Panc1 (cell line): ENCODE measurements at regions not wholly inside any gene's neighbourhood (a gene's known extent, or its start where the extent isn't known, plus 50 kb on each side); places are given as distances from the start of the nearest gene placed in this dataset.

Experiments used
- ATAC-seq: fragments of 200-7000 bp; cut with Tn5 transposase; 2 replicates; pipeline ENCODE4 v1.9.1; 2020; ENCODE audit warnings: mild to moderate bottlenecking, moderate library complexity
- BruUV-seq: library from RNA; stranded (reverse); fragments of 400-500 nt; replicated peaks from 2 replicates; lab custom pipeline; 2021; lab: Mats Ljungman, UMichigan
- CTCF ChIA-PET: fragments of 300-600 bp; sonication (Branson Sonifier 250); formaldehyde crosslinking; loops from one replicate; lab custom pipeline; 2022; ENCODE audit warnings: antibody characterized with exemption; lab: Charles Lee
- POLR2A ChIA-PET: fragments of 300-600 bp; sonication (Branson Sonifier 250); formaldehyde crosslinking; loops from one replicate; lab custom pipeline; 2022; ENCODE audit warnings: antibody characterized with exemption; lab: Charles Lee
- DNase-seq: peaks from one replicate; pipeline ENCODE4 v3.0.0-alpha.2; 2010; ENCODE audit warnings: low read depth, low spot score
- H3K27ac ChIP-seq: 2 replicates; pipeline ENCODE4 v1.5.1; 2011; ENCODE audit warnings: mild to moderate bottlenecking, low read length, inconsistent platforms
- H3K27me3 ChIP-seq: fragments of 200-500 bp; sonication (Bioruptor generic); 2 replicates; pipeline ENCODE4 v1.6.0; 2014; ENCODE audit warnings: low read length, inconsistent platforms; ENCODE audit not compliant: control insufficient read depth, insufficient read depth
- H3K36me3 ChIP-seq: fragments of 200-500 bp; sonication (Bioruptor generic); 2 replicates; pipeline ENCODE4 v1.5.1; 2014; ENCODE audit warnings: inconsistent platforms, mild to moderate bottlenecking, low read length, moderate library complexity; ENCODE audit not compliant: control insufficient read depth, insufficient read depth
- H3K4me1 ChIP-seq: 2 replicates; pipeline ENCODE4 v1.5.1; 2011; ENCODE audit warnings: inconsistent platforms, mild to moderate bottlenecking, low read length, moderate library complexity; ENCODE audit not compliant: control insufficient read depth, insufficient read depth
- H3K4me3 ChIP-seq, 2 experiments: 2 replicates each; pipeline ENCODE4 v1.5.1; 2011 to 2012; ENCODE audit warnings: low read depth in 2 of 2, low read length in 2 of 2, mild to moderate bottlenecking in 2 of 2, inconsistent platforms in 1 of 2, moderate library complexity in 1 of 2
- H3K9me3 ChIP-seq: fragments of 200-500 bp; sonication (Bioruptor generic); 2 replicates; pipeline ENCODE4 v1.5.1; 2014; ENCODE audit warnings: low read depth, mild to moderate bottlenecking, inconsistent platforms, low read length, moderate library complexity; ENCODE audit not compliant: control insufficient read depth, insufficient read depth
- CTCF ChIP-seq: fragments of 450-650 bp; IDR thresholded peaks from 2 replicates; pipeline ENCODE4 v1.5.1; 2017; ENCODE audit warnings: mild to moderate bottlenecking
- POLR2AphosphoS5 ChIP-seq: IDR thresholded peaks from 2 replicates; pipeline ENCODE4 v1.6.1; 2012; ENCODE audit warnings: mild to moderate bottlenecking, low read depth, low read length, moderate library complexity
- REST ChIP-seq, 2 experiments: IDR thresholded peaks; 2 replicates each; pipeline ENCODE4 v1.6.1; 2011 to 2012; ENCODE audit warnings: low read depth in 2 of 2, control low read depth in 1 of 2, low read length in 1 of 2, mild to moderate bottlenecking in 1 of 2, moderate library complexity in 1 of 2; ENCODE audit not compliant: insufficient read depth in 1 of 2
- SIN3A ChIP-seq: IDR thresholded peaks from 2 replicates; pipeline ENCODE4 v1.6.1; 2012; ENCODE audit warnings: low read depth, mild to moderate bottlenecking, low read length, moderate library complexity, borderline replicate concordance; ENCODE audit not compliant: insufficient read depth
- TCF7L2 ChIP-seq: IDR thresholded peaks from 2 replicates; pipeline ENCODE4 v1.6.1; 2011; ENCODE audit warnings: mild to moderate bottlenecking, low read depth, low read length, inconsistent platforms
- in situ Hi-C: cut with HindIII; loops from 2 replicates; pipeline ENCODE4 v1.10.0; 2016; ENCODE audit warnings: low sequenced_read_pairs, low pct_unique_long_range_greater_than_20kb
- intact Hi-C: fragments of 100-400 bp; cut with micrococcal nuclease; formaldehyde crosslinking; loops from one replicate; pipeline ENCODE4 v1.10.0; 2022; ENCODE audit not compliant: unreplicated experiment

- in situ Hi-C loops: no loop called here
- intact Hi-C loops: no loop called here
- CTCF ChIA-PET: no interaction called here
- ATAC-seq (no peak), DNase-seq (no peak)
- Histone ChIP-seq H3K4me1 (no peaks in the 10 kb centered on the region), H3K27me3 (peaks cover 7% of the 10 kb centered on the region; the same call in 1 of the 2 replicates), H3K9me3 (no peaks in the 10 kb centered on the region), H3K27ac (no peak overlapping the region), H3K36me3 (no peaks in the 10 kb centered on the region), H3K4me3 (no peak overlapping the region)
- no peak for TF ChIP-seq CTCF
- no peak for TF ChIP-seq REST (IDR thresholded peaks at IDR 0.05; ENCODE audit: insufficient read depth in 1 of 2, low read depth in 2 of 2, low read length in 1 of 2)
- TF ChIP-seq SIN3A: no peak
- no peak for TF ChIP-seq TCF7L2
- no peak for TF ChIP-seq POLR2AphosphoS5
- POLR2A ChIA-PET: no interaction called here
- no TSS peak for BruUV-seq
Observed at GRCh38 chr1:5681654-5682053, 310.6 kb downstream of the NPHP4 start.

- Histone ChIP-seq H3K36me3 (no peaks in the 10 kb centered on the region), H3K9me3 (no peaks in the 10 kb centered on the region), H3K4me3 (no peak overlapping the region), H3K27ac (no peak overlapping the region), H3K27me3 (peaks cover 2% of the 10 kb centered on the region; the same call in 1 of the 2 replicates), H3K4me1 (no peaks in the 10 kb centered on the region)
- ATAC-seq (no peak), DNase-seq (no peak)
- intact Hi-C loops (no loop called here), in situ Hi-C loops (no loop called here)
- ChIA-PET CTCF (no interaction called here), POLR2A (no interaction called here)
- BruUV-seq: no TSS peak
- no peak for TF ChIP-seq REST (IDR thresholded peaks at IDR 0.05; ENCODE audit: insufficient read depth in 1 of 2, low read depth in 2 of 2, low read length in 1 of 2)
- no peak for TF ChIP-seq POLR2AphosphoS5
- no peak for TF ChIP-seq TCF7L2
- TF ChIP-seq SIN3A: no peak
- no peak for TF ChIP-seq CTCF
Observed at GRCh38 chr1:5680600-5680999, 311.6 kb downstream of the NPHP4 start.
